HCT116 (cell line): ENCODE measurements at regions not wholly inside any gene's neighbourhood (a gene's known extent, or its start where the extent isn't known, plus 50 kb on each side); places are given as distances from the start of the nearest gene placed in this dataset.

Experiments used
- CTCF ChIP-seq, 3 experiments: fragments of 200-600 bp in 1 of 3; sonication (generic) in 1 of 3; IDR thresholded peaks in 2 of 3; conservative IDR thresholded peaks in 1 of 3; 2 replicates each; pipeline ENCODE4 v1.5.1; 2012 to 2017; ENCODE audit warnings: low read depth in 2 of 3, low read length in 2 of 3, antibody characterized with exemption in 1 of 3, borderline replicate concordance in 1 of 3, control low read depth in 1 of 3, mild to moderate bottlenecking in 1 of 3, mixed read lengths in 1 of 3, mixed run types in 1 of 3, moderate library complexity in 1 of 3; ENCODE audit not compliant: insufficient read depth in 1 of 3
- EGR1 ChIP-seq: IDR thresholded peaks from 2 replicates; pipeline ENCODE4 v1.6.1; 2012; ENCODE audit warnings: low read depth
- MAX ChIP-seq: IDR thresholded peaks from 2 replicates; pipeline ENCODE4 v1.6.1; 2012
- POLR2A ChIP-seq: IDR thresholded peaks from 2 replicates; pipeline ENCODE4 v1.7.0; 2011; ENCODE audit warnings: borderline replicate concordance; ENCODE audit not compliant: insufficient read depth, insufficient read length; ENCODE audit errors: extremely low read depth
- POLR2AphosphoS5 ChIP-seq: IDR thresholded peaks from 2 replicates; pipeline ENCODE4 v1.6.1; 2011; ENCODE audit warnings: mild to moderate bottlenecking, low read depth, low read length, moderate library complexity
- REST ChIP-seq: IDR thresholded peaks from 2 replicates; pipeline ENCODE4 v1.6.1; 2012; ENCODE audit warnings: low read depth
- SIN3A ChIP-seq: IDR thresholded peaks from 2 replicates; pipeline ENCODE4 v1.6.1; 2012; ENCODE audit warnings: low read depth
- YY1 ChIP-seq: IDR thresholded peaks from 2 replicates; pipeline ENCODE4 v1.6.1; 2011; ENCODE audit warnings: low read length, low read depth, moderate library complexity, mild to moderate bottlenecking; ENCODE audit not compliant: insufficient replicate concordance; ENCODE audit errors: extremely low read depth

GRCh38 chr14:87066221-87066817, 926.7 kb downstream of the GALC start:
- no peak; a peak in 1 of 6 replicates for TF ChIP-seq CTCF (IDR thresholded peaks at IDR 0.05 in 2 of 3, conservative IDR thresholded peaks at IDR 0.05 in 1 of 3; ENCODE audit: borderline replicate concordance in 1 of 3, insufficient read depth in 1 of 3, low read depth in 2 of 3, low read length in 2 of 3)
- TF ChIP-seq MAX, result no peak
- TF ChIP-seq SIN3A, result no peak
- no peak for TF ChIP-seq POLR2AphosphoS5
- TF ChIP-seq POLR2A, result no peak
- TF ChIP-seq REST, result no peak
- no peak for TF ChIP-seq YY1
- no peak for TF ChIP-seq EGR1
